ENCODE measurements at regions not wholly inside any gene's neighbourhood (a gene's known extent, or its start where the extent isn't known, plus 50 kb on each side); places are given as distances from the start of the nearest gene placed in this dataset.

DNA sequence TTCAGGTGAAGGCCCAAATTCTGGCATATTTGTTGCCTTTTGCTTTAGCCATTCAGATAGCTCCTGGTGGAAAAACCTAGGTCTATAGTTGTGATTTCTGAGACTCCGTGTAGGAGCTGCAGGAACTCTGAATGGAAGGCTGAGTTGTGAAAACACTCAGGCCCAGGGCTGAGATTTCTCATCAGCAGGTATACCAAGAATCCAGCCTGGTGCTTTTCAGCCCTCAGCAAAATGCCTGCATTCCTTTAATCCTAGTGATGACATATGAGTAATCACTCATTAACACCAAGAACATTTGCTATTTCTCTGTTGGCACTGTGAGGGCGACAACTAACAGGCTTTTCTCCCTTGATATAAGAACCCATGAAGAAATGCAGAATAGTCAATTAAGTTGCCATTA is 546.1 kb upstream of the MAN1A1 start:
- H3K79me1 ChIP-seq (ENCODE audit: insufficient read depth, low read depth, low read length, poor library complexity, severe bottlenecking) = no peaks in the 10 kb centered on the region
- H3K4me1 Mint-ChIP-seq = peaks cover 11 to 12% of the 10 kb centered on the region in 2 experiments
- H3K4me1 ChIP-seq (ENCODE audit: insufficient read depth, low read length) = no peaks in the 10 kb centered on the region
- no peaks in the 10 kb centered on the region for H4K20me1 ChIP-seq (ENCODE audit: control insufficient read depth, insufficient read depth, insufficient read length)
- no peak overlapping the region for H3K9ac ChIP-seq (ENCODE audit: extremely low read depth, insufficient read length, low read length)
- no peak overlapping the region for H2BK5ac ChIP-seq (ENCODE audit: insufficient read length, low read length)
- H3K9me3 ChIP-seq (ENCODE audit: control insufficient read depth, low read depth, low read length) = no peaks in the 10 kb centered on the region
- no peak for DNase-seq
- peaks cover 0 to 4% (median 0%) of the 10 kb centered on the region in 3 experiments; a peak in 1 of 7 replicates for H3K36me3 Mint-ChIP-seq (ENCODE audit: insufficient read depth in 1 of 3, low read depth in 3 of 3)
- no peak overlapping the region for H2AFZ ChIP-seq (ENCODE audit: low read length)
- H3K27me3 Mint-ChIP-seq (ENCODE audit: low read depth) = no peaks in the 10 kb centered on the region
- H3K56ac ChIP-seq (ENCODE audit: insufficient read length, low read depth, low read length) = no peak overlapping the region
- no peak overlapping the region for H2BK20ac ChIP-seq (ENCODE audit: low read depth, low read length, poor library complexity, severe bottlenecking)
- no peak overlapping the region for H3K4me3 Mint-ChIP-seq
- H2BK120ac ChIP-seq (ENCODE audit: low read depth, low read length, poor library complexity, severe bottlenecking) = no peak overlapping the region
- H4K8ac ChIP-seq (replicated peaks; ENCODE audit: insufficient read length, low read depth, low read length) = no peak overlapping the region
- TF ChIP-seq CTCF (conservative IDR thresholded peaks at IDR 0.05) = no peak
- H3K9me3 Mint-ChIP-seq = no peaks in the 10 kb centered on the region
- no peaks in the 10 kb centered on the region for H3K27me3 ChIP-seq (ENCODE audit: insufficient read depth, low read length)
- H4K5ac ChIP-seq (ENCODE audit: insufficient read length, low read depth, low read length) = no peak overlapping the region
- H3K18ac ChIP-seq (ENCODE audit: insufficient read length, low read depth, low read length) = no peak overlapping the region
- H3K4ac ChIP-seq (ENCODE audit: low read depth, low read length) = no peak overlapping the region
- H3K79me2 ChIP-seq (ENCODE audit: insufficient read depth, low read length) = no peaks in the 10 kb centered on the region
- no peaks in the 10 kb centered on the region for H3K23me2 ChIP-seq (ENCODE audit: insufficient read length, low read depth, low read length, poor library complexity, severe bottlenecking)
- no peak overlapping the region for H3K23ac ChIP-seq (ENCODE audit: insufficient read length, low read depth, low read length)
- no peak overlapping the region for H4K91ac ChIP-seq (ENCODE audit: insufficient read length, low read depth, low read length)
- no peak overlapping the region for H2BK15ac ChIP-seq (ENCODE audit: low read depth, low read length)
- no peak overlapping the region for H2BK12ac ChIP-seq (ENCODE audit: insufficient read length, low read depth, low read length)
- no peak overlapping the region for H3T11ph ChIP-seq (ENCODE audit: low read length)
- no CpG with 5 or more reads among the region's 2 CpGs for WGBS (ENCODE audit: extremely low coverage, insufficient read length, low lambda C conversion rate)
- H2AK5ac ChIP-seq (ENCODE audit: insufficient read length, low read length) = no peak overlapping the region
- no peak overlapping the region for H3K27ac Mint-ChIP-seq
- H3K14ac ChIP-seq (ENCODE audit: insufficient read depth, low read length) = no peak overlapping the region
- no peak overlapping the region for H3K4me2 ChIP-seq (ENCODE audit: insufficient read depth, insufficient read length, low read length)
- no peak overlapping the region for H3K27ac ChIP-seq (ENCODE audit: insufficient read length, low read depth, low read length)

Data from H9 (cell line).